Kidney tubule cell (primary cell): ENCODE measurements at regions not wholly inside any gene's neighbourhood (a gene's known extent, or its start where the extent isn't known, plus 50 kb on each side); places are given as distances from the start of the nearest gene placed in this dataset.
A peak's percentile ranks its signal among the peaks of the same experiment; 100 is the strongest.

ENCODE experiments used
- DNase-seq: peaks from one replicate; pipeline ENCODE4 v3.0.0-alpha.2; 2018; ENCODE audit warnings: low spot score

DNA sequence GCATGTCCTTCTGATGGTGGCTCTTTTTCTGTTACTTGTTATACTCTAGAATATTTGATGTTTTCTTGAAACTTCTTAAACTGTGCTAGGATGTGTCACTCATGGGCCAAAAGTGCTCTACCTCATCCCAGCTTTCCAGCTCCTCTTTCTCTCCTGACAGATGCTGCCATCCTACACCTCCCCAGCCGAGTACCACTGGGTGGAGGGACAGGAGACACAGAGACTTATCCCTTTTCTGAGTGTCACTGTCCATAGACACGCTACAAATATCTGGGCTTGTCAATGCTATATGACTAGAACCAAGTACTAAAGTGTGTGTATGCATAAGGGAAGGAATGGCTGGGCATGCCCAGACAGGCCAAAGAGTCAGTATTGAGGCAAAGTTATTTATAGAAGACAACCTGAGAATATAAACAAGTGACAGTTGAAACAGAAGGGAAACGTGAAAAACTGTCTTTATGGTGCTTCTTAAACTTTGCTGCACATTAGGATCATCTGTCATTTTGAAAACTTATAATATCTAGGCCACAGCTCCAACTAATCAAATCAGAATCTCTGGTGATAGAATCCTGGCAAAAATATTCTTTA lies 188.0 kb downstream of the CARTPT start:
- no peak for DNase-seq

DNA sequence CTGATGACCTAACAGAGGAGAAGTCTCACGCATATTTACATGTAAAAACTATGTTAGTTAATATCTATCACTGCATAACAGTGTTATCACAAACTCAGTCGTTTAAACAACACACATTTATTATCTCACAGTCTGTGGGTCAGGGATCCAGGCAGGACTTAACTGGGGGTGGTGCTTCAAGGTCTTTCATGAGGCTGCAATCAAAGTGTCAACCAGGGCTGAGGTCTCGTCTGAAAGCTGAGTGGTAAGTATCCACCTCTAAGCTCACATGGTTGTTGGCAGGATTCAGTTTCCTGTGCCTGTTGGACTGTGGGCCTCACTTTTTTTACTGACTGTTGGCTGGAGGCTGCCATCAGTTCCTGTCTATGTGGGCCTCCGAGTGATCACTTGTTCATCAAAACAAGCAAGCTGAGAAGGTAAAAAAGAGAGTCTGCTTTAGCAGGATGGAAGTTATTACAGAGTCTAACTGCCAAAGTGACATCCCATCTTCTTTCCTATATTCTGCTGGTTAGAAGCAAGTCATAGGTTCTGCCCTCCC lies 188.6 kb downstream of the CARTPT start:
- DNase-seq: no peak

DNA sequence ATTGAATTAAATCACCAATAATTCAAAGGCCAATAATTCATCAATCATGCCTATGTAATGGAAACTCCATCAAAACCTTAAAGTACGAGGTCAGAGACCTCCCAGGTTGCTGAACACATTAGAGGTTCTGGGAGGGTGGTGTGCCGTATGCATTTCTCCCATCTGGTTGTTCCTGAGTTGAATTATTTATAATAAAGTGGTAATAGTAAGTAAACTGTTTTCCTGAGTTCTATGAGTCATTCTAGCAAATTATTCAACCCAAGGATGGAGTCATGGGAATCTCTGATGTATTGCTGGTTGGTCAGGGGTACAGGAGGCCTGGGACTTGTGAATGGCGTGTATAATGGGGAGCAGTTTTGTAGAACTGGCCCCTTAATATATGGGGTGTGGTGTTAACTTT lies 191.7 kb downstream of the CARTPT start:
- DNase-seq: no peak

DNA sequence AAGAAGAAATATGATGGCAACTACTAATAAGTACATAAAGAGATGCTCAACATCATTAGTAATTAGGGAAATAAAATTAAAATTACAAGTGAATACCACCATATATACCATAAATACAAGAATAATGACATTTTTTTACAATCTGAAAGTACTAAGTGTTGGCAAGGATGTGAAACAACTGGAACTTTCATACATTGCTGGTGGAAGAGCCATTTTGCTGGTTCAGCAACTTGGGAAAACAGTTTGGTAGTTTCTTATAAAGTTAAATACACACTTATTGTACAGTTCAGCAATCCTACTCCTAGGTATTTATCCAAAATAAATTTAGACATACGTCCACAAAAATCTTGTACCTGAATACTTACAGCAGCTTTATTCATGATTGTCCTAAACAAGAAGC lies 192.9 kb downstream of the CARTPT start:
- DNase-seq: no peak

DNA sequence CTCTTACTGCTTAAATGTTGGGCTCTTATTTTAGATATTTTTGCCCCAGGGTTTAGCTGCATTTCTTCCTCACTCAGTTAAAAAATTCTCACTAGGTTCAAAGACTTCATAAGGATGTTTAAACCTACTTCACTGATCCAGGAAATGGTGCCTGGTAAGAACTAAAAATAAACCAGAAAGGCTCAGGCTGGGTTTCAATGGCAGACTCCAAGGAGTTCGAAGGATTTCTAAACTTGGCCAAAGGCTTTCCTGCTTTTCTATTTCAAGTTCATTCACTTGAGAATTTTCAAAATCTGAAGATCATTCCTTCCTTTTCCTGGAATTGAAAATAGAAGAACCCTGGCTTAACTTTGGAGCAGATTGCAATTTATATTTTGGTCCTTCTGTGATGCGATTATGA lies 193.0 kb upstream of the MAP1B start:
- no peak for DNase-seq

DNA sequence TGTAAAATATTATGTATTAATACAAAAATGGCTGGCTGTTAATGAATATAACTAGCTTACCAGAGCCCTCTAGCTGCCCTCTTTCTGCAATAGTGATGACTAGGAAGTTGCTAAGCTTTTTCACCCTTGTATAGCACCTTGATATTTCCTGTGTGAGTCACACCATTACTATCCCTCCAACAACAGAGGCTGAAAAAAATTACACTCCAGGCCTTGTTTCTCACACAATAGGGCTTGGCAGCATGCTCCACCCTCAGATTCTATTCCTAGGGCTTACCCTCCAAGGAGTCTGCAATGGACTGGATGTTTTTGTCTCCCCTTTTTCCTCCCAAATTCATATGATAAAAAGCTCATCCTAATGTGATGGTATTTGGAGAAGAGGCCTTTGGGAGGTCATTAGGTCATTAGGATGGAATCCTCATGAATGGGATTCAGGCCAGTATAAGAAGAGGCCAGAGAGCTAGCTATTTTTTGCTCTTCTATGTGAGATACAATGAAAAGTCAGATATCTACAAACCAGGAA lies 184.6 kb upstream of the MAP1B start:
- peak; percentile 95 for DNase-seq

DNA sequence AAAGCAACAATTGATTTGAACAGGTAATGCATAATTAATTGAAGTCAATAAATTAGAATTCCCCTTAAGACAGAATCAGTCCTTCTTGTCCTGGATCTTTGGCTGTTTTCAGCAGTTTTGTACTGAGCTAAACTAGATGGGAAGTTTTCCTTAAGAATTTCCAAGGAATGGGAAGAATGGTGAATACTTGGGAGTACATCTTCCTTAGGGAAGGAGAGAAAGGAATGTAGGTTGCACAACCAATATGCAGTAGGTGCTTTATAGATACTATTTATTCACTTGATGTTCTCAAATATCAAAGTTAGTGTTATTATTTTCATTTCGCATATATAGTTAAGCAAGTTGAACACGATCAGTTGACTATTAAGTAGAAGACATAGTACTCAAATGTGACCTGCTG lies 183.5 kb upstream of the MAP1B start:
- peak; percentile 5 for DNase-seq

DNA sequence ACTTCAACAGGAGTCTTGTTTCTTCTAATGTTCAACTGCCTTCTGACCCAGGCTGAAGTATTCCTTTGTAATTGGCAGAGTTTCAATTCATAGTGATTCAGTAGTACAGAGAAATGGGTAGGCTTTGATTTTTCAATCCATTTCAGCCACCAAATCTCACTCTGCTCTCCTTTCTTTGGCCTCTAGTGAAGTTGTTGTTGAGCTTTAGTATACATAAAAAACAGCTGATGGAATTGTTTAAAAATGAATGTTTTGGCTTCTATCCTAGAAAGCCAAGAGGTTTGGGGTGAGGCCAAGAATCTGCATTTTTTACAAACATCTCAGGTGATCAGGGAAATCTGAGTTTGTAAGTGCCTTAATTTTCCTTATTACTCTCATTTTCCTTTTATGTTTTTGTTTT lies 182.9 kb upstream of the MAP1B start:
- DNase-seq: peak; percentile 25

DNA sequence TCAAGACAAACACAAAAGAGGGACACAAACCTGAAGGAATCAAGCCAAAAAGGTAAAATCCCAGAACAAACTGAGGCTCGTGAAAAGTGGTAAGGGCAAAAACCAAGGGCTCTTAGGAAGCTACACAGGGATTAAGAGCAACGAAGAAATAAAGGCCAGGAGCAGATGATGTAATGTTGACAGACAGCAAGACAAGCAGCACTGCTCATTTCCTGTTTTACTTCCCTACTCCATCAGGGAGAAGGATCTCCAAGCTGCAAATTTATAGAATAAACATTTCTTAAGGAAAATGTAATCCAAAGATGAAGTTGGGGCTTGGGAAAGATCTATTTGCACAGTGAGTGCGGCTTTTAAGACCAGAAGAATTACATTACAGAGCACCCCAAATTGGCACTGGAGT lies 182.3 kb upstream of the MAP1B start:
- peak; percentile 61 for DNase-seq

DNA sequence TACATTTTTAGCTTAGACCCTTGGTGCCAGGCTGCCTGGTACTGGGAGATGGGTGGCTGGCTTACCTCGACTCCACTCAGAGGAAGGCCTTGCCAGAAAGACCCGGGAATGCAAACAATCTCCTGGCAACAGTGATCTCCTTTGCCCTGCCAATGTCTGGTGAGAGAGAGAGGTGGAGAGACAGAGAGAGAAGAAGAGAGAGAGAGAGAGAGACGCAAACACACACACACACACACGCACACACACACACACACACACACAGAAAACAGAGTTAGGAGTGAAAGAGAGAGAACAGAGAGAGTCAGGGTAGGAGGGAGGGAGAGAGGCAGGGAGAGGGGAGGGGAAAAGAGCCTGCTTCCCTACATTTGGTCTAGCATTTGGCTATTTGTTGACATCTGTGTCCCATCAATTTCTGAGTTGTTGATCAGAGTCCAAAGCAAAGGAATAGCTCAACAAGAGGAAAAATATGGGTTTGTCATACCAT lies 181.6 kb upstream of the MAP1B start:
- DNase-seq: peak; percentile 4

DNA sequence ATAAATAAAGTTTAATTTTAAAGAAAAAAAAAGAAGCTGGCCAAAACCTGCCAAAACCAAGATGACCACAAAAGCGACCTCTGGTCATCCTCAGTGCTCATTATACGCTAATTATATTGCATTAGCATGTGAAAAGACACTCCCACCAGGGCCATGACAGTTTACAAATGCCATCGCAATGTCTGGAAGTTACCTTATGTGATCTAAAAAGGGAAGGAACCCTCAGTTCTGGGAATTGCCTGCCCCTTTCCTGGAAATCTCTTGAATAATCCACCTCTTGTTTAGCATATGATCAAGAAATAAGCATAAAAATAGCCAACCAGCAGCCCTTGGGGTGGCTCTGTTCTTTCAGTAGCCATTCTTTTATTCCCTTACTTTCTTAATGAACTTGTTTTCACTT lies 178.3 kb upstream of the MAP1B start:
- DNase-seq: no peak

DNA sequence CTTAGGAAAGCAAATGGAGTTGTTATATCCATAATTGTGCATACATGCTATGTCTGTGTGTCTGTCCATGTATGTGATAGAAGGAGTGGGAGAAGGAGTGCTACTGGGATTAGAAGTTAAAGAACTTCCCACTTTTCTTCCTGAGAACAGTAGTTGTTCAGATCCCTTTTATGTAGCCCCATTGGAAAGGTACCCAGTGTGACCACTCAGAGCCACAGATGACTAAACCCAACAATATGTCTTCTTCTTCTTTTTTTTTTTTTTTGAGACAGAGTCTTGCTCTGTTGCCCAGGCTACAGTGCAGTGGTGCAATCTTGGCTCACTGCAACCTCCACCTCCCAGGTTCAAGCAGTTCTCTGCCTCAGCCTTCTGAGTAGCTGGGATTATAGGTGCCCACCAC lies 176.7 kb upstream of the MAP1B start:
- peak; percentile 34 for DNase-seq

DNA sequence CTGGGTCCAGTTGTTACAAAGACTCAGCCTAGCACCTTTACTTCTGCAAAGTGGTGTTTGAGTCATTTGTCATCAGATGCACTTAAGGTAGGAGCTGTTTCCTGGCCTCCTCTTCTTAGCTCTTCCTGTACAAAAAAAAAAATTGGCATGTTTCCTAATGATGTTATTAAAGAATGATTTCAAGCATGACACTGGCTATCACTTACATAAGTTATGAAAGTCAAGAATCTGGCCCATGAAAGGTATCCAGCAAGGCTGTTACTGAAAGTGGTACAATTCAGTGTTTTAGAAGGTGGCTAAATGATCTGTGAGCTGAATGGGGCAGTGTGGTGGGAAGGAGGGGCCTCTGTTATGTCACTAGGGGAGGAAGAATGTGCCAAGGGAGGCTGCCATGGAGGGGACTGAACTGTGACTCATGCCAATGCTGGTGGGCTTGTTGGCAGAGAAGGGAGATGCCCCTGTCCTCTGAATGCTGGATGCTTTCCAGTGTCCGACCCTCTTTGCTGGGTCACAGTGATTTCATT lies 175.1 kb upstream of the MAP1B start:
- DNase-seq: peak; percentile 81

DNA sequence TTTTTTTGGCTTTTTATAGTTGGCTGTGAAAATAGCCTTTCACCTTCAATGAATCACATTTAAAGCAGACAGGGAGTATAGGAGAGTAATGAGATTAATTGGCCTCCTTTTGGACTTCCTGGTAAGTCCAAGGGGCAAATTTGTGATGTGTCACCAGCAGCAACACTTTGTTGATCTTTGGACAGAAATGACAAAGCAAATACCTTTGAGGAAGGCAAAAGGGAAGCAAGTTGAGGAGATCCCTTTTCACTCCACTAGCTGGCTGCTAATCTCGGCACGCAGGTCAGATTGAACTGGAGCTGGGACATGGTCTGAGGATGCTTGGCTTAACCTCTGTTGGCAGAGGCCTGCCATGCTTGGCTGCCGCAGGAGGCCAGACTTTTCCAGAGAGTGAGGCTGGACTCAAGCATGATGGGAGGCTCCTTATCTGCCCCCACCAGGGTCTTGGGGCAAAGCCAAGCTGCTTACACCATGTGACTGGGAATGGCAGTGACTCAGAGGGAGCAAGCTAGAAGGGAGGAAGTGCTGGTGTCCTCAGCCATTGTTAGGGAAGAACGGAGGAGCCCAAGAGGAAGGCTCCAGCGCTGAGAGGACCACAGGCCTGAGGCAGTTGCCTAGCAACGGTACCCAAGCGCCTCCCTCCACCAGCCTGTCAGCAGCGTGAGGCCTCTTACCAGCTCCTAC lies 174.5 kb upstream of the MAP1B start:
- peak; percentile 97 for DNase-seq

DNA sequence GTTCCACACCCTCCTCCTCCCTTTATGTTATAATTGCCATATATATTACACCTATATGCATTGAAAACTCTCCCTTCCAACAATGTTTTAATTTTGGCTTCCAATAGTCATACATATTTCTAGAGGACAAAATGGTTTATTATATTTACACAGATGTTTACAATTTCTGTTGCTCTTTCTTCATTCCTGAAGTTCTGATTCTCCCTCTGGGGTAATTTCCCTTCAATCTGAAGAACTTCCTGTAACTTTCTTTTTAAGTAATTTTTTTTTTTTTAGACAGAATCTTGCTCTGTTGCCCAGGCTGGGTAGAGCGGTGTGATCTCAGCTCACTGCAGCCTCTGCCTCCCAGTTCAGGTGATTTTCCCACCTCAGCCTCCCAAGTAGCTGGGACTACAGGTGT lies 173.0 kb upstream of the MAP1B start:
- no peak for DNase-seq

DNA sequence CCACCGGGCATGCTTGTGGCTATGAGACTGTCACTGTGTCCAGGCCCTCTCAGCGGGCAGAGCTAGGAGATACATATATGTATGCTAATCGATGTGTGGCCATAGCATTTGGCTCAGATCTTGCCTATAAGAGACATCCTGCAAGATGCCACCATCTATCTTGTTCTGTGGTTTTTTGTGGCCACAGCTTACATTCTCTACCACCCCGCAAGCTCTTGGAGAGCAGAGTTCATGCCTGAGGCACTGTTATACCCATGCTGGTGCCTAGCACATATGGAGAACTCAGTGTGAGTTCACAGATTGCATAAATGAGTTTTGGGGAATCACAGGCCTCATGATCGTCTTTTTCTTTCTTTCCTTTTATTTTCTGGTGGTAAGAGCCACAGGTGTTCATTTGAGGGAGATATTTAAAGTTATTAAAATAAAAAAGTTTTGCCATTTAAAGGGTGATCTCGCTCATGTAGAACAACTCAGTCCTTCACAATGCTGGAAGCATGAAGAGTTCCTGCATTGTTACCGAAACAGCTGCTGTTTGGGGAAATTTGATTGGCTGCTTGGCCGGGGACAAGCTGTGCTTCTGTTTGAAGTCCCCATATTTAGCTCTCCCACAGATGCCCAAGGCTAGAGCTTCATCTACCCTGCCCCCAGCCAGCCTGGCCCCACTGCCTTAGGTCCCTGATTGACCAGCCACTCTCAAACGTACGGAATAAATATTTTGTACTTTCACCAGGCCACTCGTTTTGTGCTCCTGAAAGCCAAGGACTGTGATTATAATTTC lies 169.2 kb upstream of the MAP1B start:
- DNase-seq: no peak

DNA sequence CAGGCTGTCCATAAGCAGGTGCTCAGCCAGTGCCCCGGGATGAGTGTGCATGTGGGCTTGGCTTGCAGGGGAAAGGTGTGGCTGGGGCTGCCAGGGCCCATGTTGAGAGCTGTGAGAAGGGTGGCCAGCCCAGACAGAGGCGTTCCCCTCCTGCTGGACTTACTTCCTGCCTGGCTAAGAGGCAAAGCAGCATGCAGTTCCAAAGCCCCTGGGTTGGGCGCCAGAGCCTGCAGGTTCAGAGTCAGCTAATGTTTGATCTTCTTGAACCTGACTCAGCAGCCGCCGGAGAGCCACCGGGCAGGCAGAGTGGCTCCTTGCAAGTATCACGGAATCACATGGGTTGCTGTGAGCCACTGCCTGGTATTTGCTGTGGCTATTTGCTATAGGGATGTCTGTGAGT lies 168.4 kb upstream of the MAP1B start:
- DNase-seq: peak; percentile 95

DNA sequence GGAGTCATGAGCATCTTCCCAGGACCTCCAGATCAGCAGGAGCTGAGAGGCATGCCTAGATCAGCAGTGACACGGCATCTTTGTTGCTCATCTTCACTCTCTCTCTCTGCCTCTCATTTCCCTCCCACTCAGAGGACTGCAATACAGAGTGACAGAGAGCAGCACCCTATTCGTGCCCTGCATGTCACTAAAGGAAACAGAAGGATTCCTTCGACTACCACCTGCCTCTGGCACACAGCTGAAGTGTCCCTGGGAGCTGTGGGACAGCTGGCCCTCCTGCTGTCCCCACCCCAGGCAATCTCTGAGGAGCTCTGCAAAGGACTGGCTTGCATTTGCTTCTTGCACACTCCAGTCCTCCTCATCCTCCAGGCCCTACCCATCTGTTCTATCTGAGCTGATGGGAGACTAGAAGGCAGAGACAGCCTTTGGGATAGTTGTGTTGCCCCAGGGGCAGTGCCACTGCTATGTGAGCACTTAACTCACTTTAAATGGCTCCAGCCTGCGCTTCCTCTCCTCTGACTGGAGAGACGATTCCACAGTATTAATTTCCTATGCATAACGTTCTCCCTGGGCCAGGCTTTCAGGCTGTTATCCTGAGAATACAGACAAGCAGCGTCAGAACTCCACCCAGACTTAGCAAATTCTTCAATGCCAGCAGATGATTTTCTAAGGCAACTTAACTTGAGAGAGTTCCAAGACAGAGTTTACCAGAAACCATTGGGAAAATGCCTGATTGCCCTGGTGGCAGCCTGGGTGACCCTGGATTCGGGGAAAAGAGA lies 167.6 kb upstream of the MAP1B start:
- no peak for DNase-seq

DNA sequence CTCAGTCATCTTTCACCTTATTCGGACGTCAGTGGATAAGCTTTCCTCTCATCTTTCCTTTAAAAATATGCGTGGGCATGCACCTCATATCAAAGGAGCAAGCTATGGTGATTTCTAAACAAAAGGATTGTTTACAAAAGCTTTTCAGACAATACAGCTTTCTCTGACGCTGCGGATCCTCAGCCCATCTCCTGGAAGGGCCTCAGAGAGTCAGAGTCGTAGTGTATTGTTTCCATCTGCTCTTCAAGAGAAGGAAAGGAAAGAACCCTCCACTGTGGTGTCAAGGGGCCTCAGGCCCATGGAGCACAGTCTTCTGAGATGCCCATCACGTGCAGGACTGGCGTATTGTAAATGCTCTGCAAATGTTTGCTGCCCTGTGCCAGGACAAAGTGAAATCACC lies 163.4 kb upstream of the MAP1B start:
- no peak for DNase-seq

DNA sequence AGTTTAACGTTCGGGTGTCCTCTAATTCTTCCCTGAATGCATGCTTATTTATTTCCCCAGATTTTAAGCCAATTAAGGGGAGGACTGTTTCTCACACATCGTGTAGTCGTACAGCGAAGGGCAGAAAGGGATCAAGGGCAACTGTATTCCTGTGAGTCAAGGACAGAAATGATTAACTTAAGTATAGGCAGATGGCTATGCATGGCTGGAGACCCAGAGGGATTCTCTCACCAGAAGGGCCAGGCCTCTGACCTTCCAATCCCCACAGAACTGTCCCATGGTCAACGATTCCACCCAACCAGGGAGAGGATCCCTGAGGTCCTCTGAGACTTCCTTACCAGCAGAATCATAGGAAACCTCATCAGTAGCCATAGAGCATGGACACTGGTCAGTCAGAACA lies 161.8 kb upstream of the MAP1B start:
- peak; percentile 45 for DNase-seq

DNA sequence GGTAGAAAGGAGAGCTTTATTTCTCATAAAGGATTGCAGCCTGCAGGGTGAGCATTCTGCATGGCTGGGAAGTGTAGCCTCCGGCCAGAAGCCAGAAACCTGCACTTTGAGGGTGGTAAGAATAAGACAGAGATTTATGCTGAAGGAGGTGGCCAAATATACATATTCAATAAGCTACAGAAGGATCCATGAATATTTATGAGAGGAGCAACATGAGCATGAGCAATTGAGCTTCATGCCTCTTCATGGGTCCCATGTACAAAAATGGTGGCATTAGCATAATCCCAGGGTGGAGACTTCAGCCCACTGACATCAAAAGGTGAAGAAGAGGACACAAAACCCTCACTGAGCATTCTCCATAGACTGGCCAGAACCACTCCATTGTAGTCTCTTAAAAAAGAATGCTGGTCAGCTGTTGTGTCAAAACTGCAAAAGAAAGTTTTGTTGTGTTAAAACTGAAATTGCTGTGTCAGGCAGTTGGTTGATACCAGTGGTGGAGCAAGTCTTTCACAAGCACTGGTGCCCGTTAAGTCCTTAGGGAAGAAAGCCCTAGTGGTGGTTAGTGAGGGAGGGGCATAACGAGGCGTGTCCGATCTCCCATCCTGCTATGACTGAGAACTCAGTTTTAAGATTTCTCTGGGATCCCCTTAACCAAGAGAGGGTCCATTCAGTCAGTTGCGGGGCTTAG lies 160.8 kb upstream of the MAP1B start:
- no peak for DNase-seq
